A549 (cell line): ENCODE measurements at regions not wholly inside any gene's neighbourhood (a gene's known extent, or its start where the extent isn't known, plus 50 kb on each side); places are given as distances from the start of the nearest gene placed in this dataset.

Experiments used
- ATAC-seq, 2 experiments: fragments of 200-7000 bp in 1 of 2; fragments of >200 bp in 1 of 2; cut with Nextera tagmentation in 1 of 2; cut with Tn5 transposase in 1 of 2; 3 replicates each; pipeline versions ENCODE4 v1.8.0 to v1.9.1; 2018 to 2020; ENCODE audit warnings: mild to moderate bottlenecking in 1 of 2, moderate library complexity in 1 of 2
- CTCF ChIA-PET: fragments of 300-600 bp; sonication (Branson Sonifier 250); formaldehyde crosslinking; extraction: SDS; loops from one replicate; lab custom pipeline; 2021; ENCODE audit warnings: antibody characterized with exemption, inconsistent platforms; lab: Yijun Ruan, JAX
- POLR2A ChIA-PET: fragments of 350-600 bp; formaldehyde crosslinking; extraction: SDS; loops from one replicate; lab custom pipeline; 2021; ENCODE audit warnings: antibody characterized with exemption, inconsistent platforms; lab: Yijun Ruan, JAX
- DNase-seq, 2 experiments: peaks; one replicate each; pipeline versions ENCODE4 v3.0.0 to v3.0.0-alpha.2; 2011 to 2016; ENCODE audit warnings: low read depth in 1 of 2, low spot score in 1 of 2
- FAIRE-seq: peaks from 2 replicates; lab custom pipeline; 2011; peaks lifted over from hg19 to GRCh38; lab: Jason Lieb, UNC
- H3K27ac ChIP-seq, 2 experiments: fragments of >200 bp; sonication (Bioruptor Twin); formaldehyde crosslinking; 3 replicates each; pipeline ENCODE4 v1.5.1; 2016 to 2017
- H3K4me1 ChIP-seq: fragments of >200 bp; sonication (Bioruptor Twin); formaldehyde crosslinking; 3 replicates; pipeline ENCODE4 v1.6.1; 2016
- H3K4me2 ChIP-seq: fragments of >200 bp; sonication (Bioruptor Twin); formaldehyde crosslinking; 3 replicates; pipeline ENCODE4 v1.6.1; 2016
- H3K4me3 ChIP-seq: fragments of >200 bp; sonication (Bioruptor Twin); formaldehyde crosslinking; 3 replicates; pipeline ENCODE4 v1.5.1; 2016
- H3K9me3 ChIP-seq: fragments of >200 bp; sonication (Bioruptor Twin); formaldehyde crosslinking; 3 replicates; pipeline ENCODE4 v1.6.1; 2016
- CBX8 ChIP-seq: fragments of 200-600 bp; sonication (generic); IDR thresholded peaks from 2 replicates; pipeline ENCODE4 v1.6.1; 2016
- ESRRA ChIP-seq: fragments of 150-350 bp; IDR thresholded peaks from 2 replicates; pipeline ENCODE4 v1.6.1; 2014; ENCODE audit warnings: mild to moderate bottlenecking, low read length, borderline replicate concordance
- FOSL2 ChIP-seq, 2 experiments: fragments of 450-650 bp in 1 of 2; fragments of >200 bp in 1 of 2; sonication (Bioruptor Twin) in 1 of 2; formaldehyde crosslinking; IDR thresholded peaks; 2 replicates each; pipeline versions ENCODE4 v1.5.0 to v1.6.1; 2016 to 2020; ENCODE audit warnings: mild to moderate bottlenecking in 1 of 2, moderate library complexity in 1 of 2
- HDAC2 ChIP-seq: fragments of 200-600 bp; sonication (generic); IDR thresholded peaks from 2 replicates; pipeline ENCODE4 v1.6.1; 2016
- HEYL ChIP-seq: fragments of 250-450 bp; sonication (Bioruptor Pico); IDR thresholded peaks from 2 replicates; pipeline ENCODE4 v1.8.0; 2021; ENCODE audit warnings: mild to moderate bottlenecking, moderate library complexity
- HOXA7 ChIP-seq: fragments of 250-450 bp; sonication (Bioruptor Pico); IDR thresholded peaks from 2 replicates; pipeline ENCODE4 v1.5.0; 2020; ENCODE audit warnings: mild to moderate bottlenecking, moderate library complexity
- JUNB ChIP-seq: fragments of >200 bp; sonication (Bioruptor Twin); formaldehyde crosslinking; IDR thresholded peaks from 2 replicates; pipeline ENCODE4 v1.6.1; 2016
- MAFK ChIP-seq: fragments of 450-650 bp; IDR thresholded peaks from 2 replicates; pipeline ENCODE4 v1.6.1; 2014; ENCODE audit not compliant: partially characterized antibody
- MAZ ChIP-seq: fragments of 150-350 bp; IDR thresholded peaks from 2 replicates; pipeline ENCODE4 v1.6.1; 2014; ENCODE audit warnings: antibody characterized with exemption, low read depth, low read length, borderline replicate concordance
- MYC ChIP-seq: IDR thresholded peaks from 2 replicates; pipeline ENCODE4 v1.6.1; 2012; ENCODE audit warnings: mild to moderate bottlenecking, inconsistent platforms, low read length, improper control_type of control experiment, borderline replicate concordance
- NFE2L2 ChIP-seq: fragments of 150-350 bp; conservative IDR thresholded peaks from 2 replicates; pipeline ENCODE4 v1.6.1; 2014; ENCODE audit warnings: low read length
- PHF8 ChIP-seq: fragments of 200-600 bp; sonication (generic); IDR thresholded peaks from 2 replicates; pipeline ENCODE4 v1.6.1; 2016; ENCODE audit warnings: low read depth, mild to moderate bottlenecking, antibody characterized with exemption, moderate library complexity, borderline replicate concordance
- POLR2A ChIP-seq: IDR thresholded peaks from 2 replicates; pipeline ENCODE4 v1.6.1; 2012; ENCODE audit warnings: mild to moderate bottlenecking, low read length
- RARB ChIP-seq: fragments of 250-450 bp; sonication (Bioruptor Pico); IDR thresholded peaks from 2 replicates; pipeline ENCODE4 v1.8.0; 2021; ENCODE audit warnings: mild to moderate bottlenecking, moderate library complexity
- RCOR1 ChIP-seq: fragments of 150-350 bp; IDR thresholded peaks from 2 replicates; pipeline ENCODE4 v1.6.1; 2014; ENCODE audit warnings: antibody characterized with exemption, low read length, low read depth
- RFX5 ChIP-seq: fragments of 450-650 bp; IDR thresholded peaks from 2 replicates; pipeline ENCODE4 v1.7.1; 2014; ENCODE audit warnings: antibody characterized with exemption, mild to moderate bottlenecking, moderate library complexity
- RNF2 ChIP-seq: fragments of 200-600 bp; sonication (generic); IDR thresholded peaks from 2 replicates; pipeline ENCODE4 v1.6.1; 2016; ENCODE audit warnings: low read depth, mild to moderate bottlenecking, antibody characterized with exemption, moderate library complexity, borderline replicate concordance
- SREBF2 ChIP-seq: fragments of 450-650 bp; IDR thresholded peaks from 2 replicates; pipeline ENCODE4 v1.6.1; 2014; ENCODE audit warnings: mild to moderate bottlenecking, moderate library complexity
- TFCP2L1 ChIP-seq: fragments of 250-450 bp; sonication (Bioruptor Pico); IDR thresholded peaks from 2 replicates; pipeline ENCODE4 v1.5.0; 2021; ENCODE audit warnings: mild to moderate bottlenecking
- TP53 ChIP-seq: fragments of 250-450 bp; sonication (Bioruptor Pico); IDR thresholded peaks from 2 replicates; pipeline ENCODE4 v1.5.0; 2021; ENCODE audit warnings: mild to moderate bottlenecking, moderate library complexity
- WGBS: methylation state at CpG from one replicate; pipeline ENCODE4 v1.1.6; 2017; ENCODE audit errors: missing lambda C conversion rate; 5-methylcytosine and 5-hydroxymethylcytosine counted together
- TF ChIP-seq, protein P1 (sequence below): IDR thresholded peaks from 2 replicates; pipeline ENCODE4 v1.6.1; 2012; ENCODE audit warnings: low read depth, borderline replicate concordance
- TF ChIP-seq, protein P2 (sequence below): IDR thresholded peaks from 2 replicates; pipeline ENCODE4 v1.6.1; 2012
- TF ChIP-seq, protein P3 (sequence below): IDR thresholded peaks from 2 replicates; pipeline ENCODE4 v1.6.1; 2012
- TF ChIP-seq, protein P4 (sequence below): fragments of >200 bp; sonication (Bioruptor Twin); formaldehyde crosslinking; IDR thresholded peaks from 3 replicates; pipeline ENCODE4 v1.5.1; 2016
- TF ChIP-seq, protein P5 (sequence below): fragments of 200-600 bp; sonication (generic); IDR thresholded peaks from 2 replicates; pipeline ENCODE4 v1.6.1; 2016; ENCODE audit warnings: antibody characterized with exemption, mild to moderate bottlenecking, moderate library complexity
- TF ChIP-seq, protein P6 (sequence below): fragments of 450-650 bp; IDR thresholded peaks from 2 replicates; pipeline ENCODE4 v1.6.1; 2014; ENCODE audit warnings: antibody characterized with exemption
- TF ChIP-seq, protein P7 (sequence below): fragments of >200 bp; sonication (Bioruptor Twin); formaldehyde crosslinking; IDR thresholded peaks from 2 replicates; pipeline ENCODE4 v1.6.1; 2016

DNA sequence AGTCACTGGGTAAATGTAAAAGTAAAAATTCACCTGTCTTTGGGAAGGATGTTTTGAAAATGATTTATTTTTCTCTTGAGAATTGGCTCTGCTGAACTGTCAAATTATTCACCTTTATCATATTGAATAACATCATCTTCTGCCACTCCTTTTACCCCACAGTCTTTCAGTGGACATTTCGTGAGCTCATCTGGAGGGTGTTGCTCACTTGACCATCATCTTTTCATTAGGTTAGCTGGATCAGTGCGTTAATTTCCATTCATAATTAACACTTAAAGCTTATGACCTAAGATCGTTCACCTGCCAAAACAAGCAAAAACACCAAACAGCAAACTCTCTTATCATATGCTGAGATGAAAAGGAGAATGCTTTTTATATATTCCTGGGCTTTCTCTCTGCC is 53.4 kb upstream of the TNFAIP8 start:
- H3K4me2 ChIP-seq: peak overlapping the region; percentile 82
- H3K4me3 ChIP-seq: peak overlapping the region; percentile 14
- peaks cover 71% of the 10 kb centered on the region for H3K4me1 ChIP-seq
- no peak for DNase-seq
- TF ChIP-seq MYC (0 out of 2 replicates have a peak, but pooled peaks have one; percentile 17), RFX5 (no peak), HOXA7 (CRISPR knock-in tag) (no peak)
- FAIRE-seq: no peak
- H3K27ac ChIP-seq: peak overlapping the region; percentile 82 to 89
- no peaks in the 10 kb centered on the region for H3K9me3 ChIP-seq
- ATAC-seq: no peak
- WGBS: 8% methylated on average over 3 of the region's 3 CpGs
- ChIA-PET CTCF (interaction anchor here (0.7 to 4.4 kb wide), 8 partner anchors 12 to 251 kb away, joined by 3 to 22 read pairs (median 6); no protein-coding TSS in a partner anchor), POLR2A (interaction anchor here (0.9 to 3.4 kb wide), 6 partner anchors 12 to 251 kb away, joined by 3 to 17 read pairs (median 10); partner anchors contain the start of gene DMXL1)

DNA sequence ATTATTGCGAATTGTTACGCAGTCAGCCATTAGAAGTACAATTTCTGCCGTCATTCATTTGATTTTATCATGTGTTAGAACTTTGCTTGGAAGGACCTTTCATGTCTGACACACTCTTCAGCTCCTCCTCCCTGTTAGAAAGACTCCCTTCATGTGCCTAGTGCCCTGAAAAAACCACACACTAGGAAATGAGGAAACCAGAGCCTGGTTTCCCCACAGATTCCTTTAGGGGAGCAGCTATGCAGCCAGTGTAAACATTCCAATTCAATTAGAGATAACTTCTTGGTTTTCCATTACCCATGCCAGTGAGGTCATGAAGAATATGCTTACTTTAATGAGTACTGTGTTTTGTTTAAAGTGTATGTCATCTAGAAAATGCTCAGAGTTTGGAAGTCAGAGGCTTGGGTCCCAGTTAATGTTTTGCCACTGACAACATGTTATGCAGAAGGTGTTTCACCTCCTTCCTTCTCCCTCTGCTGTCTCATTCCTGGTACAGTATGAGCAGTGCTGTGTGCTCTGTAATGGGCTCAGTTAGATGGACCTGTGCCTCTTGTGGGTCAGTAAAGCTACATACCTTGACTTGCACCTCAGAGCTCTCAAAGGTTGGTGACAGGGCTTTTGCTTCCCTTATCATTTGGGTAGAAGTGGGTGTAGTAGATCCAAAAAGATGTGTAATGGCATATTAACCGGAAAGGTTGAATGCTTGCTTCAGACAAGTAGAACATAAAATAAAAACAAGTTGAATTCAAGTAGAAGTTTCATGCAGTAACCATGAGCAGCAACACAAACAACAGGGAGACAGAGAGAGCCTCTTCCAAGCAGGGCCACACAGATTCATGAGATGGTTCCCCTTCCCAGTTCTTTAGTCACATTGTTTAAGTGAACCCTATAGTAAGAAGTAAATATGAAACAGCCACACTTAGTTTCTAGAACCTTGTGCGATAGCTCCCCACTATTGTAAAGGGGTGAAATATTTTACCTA is 52.6 kb upstream of the TNFAIP8 start:
- H3K4me2 ChIP-seq: peak overlapping the region; percentile 82
- ATAC-seq (peak; percentile 94 to 96), DNase-seq (peak; percentile 65 to 93), FAIRE-seq (peak; percentile 91)
- ChIA-PET POLR2A (interaction anchor here (0.9 to 3.4 kb wide), 6 partner anchors 13 to 252 kb away, joined by 3 to 17 read pairs (median 10); partner anchors contain the start of gene DMXL1), CTCF (interaction anchor here (0.6 to 4.4 kb wide), 15 partner anchors 9 to 315 kb away, joined by 3 to 22 read pairs (median 4); partner anchors contain the start of gene DTWD2)
- 10% methylated on average over 5 of the region's 5 CpGs for WGBS
- peak overlapping the region; percentile 82 to 89 for H3K27ac ChIP-seq
- H3K4me1 ChIP-seq: peaks cover 78% of the 10 kb centered on the region
- peak overlapping the region; percentile 14 for H3K4me3 ChIP-seq
- no peaks in the 10 kb centered on the region for H3K9me3 ChIP-seq
- no peak for TF ChIP-seq SREBF2
- TF ChIP-seq ESRRA: no peak
- no peak for TF ChIP-seq HDAC2
- TF ChIP-seq CBX8: no peak
- TF ChIP-seq RARB (CRISPR knock-in tag): no peak
- TF ChIP-seq, protein P1, sequence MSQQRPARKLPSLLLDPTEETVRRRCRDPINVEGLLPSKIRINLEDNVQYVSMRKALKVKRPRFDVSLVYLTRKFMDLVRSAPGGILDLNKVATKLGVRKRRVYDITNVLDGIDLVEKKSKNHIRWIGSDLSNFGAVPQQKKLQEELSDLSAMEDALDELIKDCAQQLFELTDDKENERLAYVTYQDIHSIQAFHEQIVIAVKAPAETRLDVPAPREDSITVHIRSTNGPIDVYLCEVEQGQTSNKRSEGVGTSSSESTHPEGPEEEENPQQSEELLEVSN: no peak
- TF ChIP-seq, protein P2, sequence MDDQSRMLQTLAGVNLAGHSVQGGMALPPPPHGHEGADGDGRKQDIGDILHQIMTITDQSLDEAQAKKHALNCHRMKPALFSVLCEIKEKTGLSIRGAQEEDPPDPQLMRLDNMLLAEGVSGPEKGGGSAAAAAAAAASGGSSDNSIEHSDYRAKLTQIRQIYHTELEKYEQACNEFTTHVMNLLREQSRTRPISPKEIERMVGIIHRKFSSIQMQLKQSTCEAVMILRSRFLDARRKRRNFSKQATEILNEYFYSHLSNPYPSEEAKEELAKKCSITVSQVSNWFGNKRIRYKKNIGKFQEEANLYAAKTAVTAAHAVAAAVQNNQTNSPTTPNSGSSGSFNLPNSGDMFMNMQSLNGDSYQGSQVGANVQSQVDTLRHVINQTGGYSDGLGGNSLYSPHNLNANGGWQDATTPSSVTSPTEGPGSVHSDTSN: no peak
- TF ChIP-seq MAFK: peak; percentile 18
- TF ChIP-seq, protein P3, sequence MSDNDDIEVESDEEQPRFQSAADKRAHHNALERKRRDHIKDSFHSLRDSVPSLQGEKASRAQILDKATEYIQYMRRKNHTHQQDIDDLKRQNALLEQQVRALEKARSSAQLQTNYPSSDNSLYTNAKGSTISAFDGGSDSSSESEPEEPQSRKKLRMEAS: peak; percentile 83
- TF ChIP-seq HOXA7 (CRISPR knock-in tag): no peak
- TF ChIP-seq, protein P4, sequence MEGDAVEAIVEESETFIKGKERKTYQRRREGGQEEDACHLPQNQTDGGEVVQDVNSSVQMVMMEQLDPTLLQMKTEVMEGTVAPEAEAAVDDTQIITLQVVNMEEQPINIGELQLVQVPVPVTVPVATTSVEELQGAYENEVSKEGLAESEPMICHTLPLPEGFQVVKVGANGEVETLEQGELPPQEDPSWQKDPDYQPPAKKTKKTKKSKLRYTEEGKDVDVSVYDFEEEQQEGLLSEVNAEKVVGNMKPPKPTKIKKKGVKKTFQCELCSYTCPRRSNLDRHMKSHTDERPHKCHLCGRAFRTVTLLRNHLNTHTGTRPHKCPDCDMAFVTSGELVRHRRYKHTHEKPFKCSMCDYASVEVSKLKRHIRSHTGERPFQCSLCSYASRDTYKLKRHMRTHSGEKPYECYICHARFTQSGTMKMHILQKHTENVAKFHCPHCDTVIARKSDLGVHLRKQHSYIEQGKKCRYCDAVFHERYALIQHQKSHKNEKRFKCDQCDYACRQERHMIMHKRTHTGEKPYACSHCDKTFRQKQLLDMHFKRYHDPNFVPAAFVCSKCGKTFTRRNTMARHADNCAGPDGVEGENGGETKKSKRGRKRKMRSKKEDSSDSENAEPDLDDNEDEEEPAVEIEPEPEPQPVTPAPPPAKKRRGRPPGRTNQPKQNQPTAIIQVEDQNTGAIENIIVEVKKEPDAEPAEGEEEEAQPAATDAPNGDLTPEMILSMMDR: no peak
- no peak for TF ChIP-seq TP53 (CRISPR knock-in tag)
- no peak; the same call in 1 of the 2 replicates for TF ChIP-seq NFE2L2
- TF ChIP-seq, protein P5, sequence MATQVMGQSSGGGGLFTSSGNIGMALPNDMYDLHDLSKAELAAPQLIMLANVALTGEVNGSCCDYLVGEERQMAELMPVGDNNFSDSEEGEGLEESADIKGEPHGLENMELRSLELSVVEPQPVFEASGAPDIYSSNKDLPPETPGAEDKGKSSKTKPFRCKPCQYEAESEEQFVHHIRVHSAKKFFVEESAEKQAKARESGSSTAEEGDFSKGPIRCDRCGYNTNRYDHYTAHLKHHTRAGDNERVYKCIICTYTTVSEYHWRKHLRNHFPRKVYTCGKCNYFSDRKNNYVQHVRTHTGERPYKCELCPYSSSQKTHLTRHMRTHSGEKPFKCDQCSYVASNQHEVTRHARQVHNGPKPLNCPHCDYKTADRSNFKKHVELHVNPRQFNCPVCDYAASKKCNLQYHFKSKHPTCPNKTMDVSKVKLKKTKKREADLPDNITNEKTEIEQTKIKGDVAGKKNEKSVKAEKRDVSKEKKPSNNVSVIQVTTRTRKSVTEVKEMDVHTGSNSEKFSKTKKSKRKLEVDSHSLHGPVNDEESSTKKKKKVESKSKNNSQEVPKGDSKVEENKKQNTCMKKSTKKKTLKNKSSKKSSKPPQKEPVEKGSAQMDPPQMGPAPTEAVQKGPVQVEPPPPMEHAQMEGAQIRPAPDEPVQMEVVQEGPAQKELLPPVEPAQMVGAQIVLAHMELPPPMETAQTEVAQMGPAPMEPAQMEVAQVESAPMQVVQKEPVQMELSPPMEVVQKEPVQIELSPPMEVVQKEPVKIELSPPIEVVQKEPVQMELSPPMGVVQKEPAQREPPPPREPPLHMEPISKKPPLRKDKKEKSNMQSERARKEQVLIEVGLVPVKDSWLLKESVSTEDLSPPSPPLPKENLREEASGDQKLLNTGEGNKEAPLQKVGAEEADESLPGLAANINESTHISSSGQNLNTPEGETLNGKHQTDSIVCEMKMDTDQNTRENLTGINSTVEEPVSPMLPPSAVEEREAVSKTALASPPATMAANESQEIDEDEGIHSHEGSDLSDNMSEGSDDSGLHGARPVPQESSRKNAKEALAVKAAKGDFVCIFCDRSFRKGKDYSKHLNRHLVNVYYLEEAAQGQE: no peak
- TF ChIP-seq RNF2: no peak
- TF ChIP-seq PHF8: no peak
- TF ChIP-seq FOSL2 (IDR thresholded peaks at IDR 0.05): no peak
- TF ChIP-seq FOSL2 (CRISPR knock-in tag; IDR thresholded peaks at IDR 0.05): peak; percentile 82
- no peak for TF ChIP-seq MAZ
- TF ChIP-seq, protein P6, sequence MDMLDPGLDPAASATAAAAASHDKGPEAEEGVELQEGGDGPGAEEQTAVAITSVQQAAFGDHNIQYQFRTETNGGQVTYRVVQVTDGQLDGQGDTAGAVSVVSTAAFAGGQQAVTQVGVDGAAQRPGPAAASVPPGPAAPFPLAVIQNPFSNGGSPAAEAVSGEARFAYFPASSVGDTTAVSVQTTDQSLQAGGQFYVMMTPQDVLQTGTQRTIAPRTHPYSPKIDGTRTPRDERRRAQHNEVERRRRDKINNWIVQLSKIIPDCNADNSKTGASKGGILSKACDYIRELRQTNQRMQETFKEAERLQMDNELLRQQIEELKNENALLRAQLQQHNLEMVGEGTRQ: no peak
- no peak for TF ChIP-seq POLR2A
- TF ChIP-seq JUNB: peak; percentile 81
- no peak for TF ChIP-seq HEYL
- TF ChIP-seq, protein P7, sequence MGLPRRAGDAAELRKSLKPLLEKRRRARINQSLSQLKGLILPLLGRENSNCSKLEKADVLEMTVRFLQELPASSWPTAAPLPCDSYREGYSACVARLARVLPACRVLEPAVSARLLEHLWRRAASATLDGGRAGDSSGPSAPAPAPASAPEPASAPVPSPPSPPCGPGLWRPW: 0 out of 2 replicates have a peak, but pooled peaks have one; percentile 18
- no peak for TF ChIP-seq TFCP2L1 (CRISPR knock-in tag)
- TF ChIP-seq RCOR1: no peak
